ENCODE measurements at regions not wholly inside any gene's neighbourhood (a gene's known extent, or its start where the extent isn't known, plus 50 kb on each side); places are given as distances from the start of the nearest gene placed in this dataset.

- TF ChIP-seq POLR2AphosphoS5 (IDR thresholded peaks at IDR 0.05) (no peak), CTCF (IDR thresholded peaks at IDR 0.05) (no peak)
Measured at GRCh38 chr4:152132776-152133175, 372.0 kb upstream of the GATB start.

Measured in upper lobe of left lung (tissue), 4 donors.